Fibroblast of mammary gland (primary cell): ENCODE measurements at regions not wholly inside any gene's neighbourhood (a gene's known extent, or its start where the extent isn't known, plus 50 kb on each side); places are given as distances from the start of the nearest gene placed in this dataset.

ENCODE experiments used
- DNase-seq: peaks from one replicate; pipeline ENCODE4 v3.0.0-alpha.2; 2010; ENCODE audit warnings: low read depth
- H3K4me3 ChIP-seq: 2 replicates; pipeline ENCODE4 v1.5.1; 2011; ENCODE audit warnings: low read depth, mild to moderate bottlenecking, low read length, moderate library complexity; ENCODE audit not compliant: control insufficient read depth
- TF ChIP-seq, protein P1 (sequence below): conservative IDR thresholded peaks from 2 replicates; pipeline ENCODE4 v1.5.1; 2011; ENCODE audit warnings: low read depth, low read length, inconsistent platforms; ENCODE audit not compliant: control insufficient read depth, insufficient read depth

GRCh38 chr2:67216103-67216502 lies 181.0 kb upstream of the ETAA1 start:
- DNase-seq: no peak

DNA sequence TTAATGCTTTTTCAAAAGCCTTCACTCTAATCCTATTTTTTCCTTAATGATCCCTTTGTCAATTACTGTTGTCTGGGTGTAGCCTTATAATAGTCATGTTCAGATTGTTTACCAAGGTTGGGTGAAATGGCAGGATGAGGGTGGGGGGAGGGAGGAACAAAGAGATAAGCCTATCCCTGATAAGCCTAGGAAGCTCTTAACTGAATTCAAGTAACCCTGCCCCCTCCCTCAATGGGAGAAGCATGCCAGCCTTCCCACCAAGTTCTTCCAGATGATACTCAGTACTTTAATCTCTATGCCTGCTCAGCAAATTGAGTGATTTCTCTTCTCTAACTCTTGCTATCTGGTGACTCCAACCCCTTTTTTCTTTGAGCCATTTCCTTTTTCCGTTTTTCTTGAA lies 180.3 kb upstream of the ETAA1 start:
- H3K4me3 ChIP-seq: no peak overlapping the region
- TF ChIP-seq, protein P1, sequence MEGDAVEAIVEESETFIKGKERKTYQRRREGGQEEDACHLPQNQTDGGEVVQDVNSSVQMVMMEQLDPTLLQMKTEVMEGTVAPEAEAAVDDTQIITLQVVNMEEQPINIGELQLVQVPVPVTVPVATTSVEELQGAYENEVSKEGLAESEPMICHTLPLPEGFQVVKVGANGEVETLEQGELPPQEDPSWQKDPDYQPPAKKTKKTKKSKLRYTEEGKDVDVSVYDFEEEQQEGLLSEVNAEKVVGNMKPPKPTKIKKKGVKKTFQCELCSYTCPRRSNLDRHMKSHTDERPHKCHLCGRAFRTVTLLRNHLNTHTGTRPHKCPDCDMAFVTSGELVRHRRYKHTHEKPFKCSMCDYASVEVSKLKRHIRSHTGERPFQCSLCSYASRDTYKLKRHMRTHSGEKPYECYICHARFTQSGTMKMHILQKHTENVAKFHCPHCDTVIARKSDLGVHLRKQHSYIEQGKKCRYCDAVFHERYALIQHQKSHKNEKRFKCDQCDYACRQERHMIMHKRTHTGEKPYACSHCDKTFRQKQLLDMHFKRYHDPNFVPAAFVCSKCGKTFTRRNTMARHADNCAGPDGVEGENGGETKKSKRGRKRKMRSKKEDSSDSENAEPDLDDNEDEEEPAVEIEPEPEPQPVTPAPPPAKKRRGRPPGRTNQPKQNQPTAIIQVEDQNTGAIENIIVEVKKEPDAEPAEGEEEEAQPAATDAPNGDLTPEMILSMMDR: no peak
- no peak for DNase-seq

More at GRCh38 chr2:67216103-67216502, 181.0 kb upstream of the ETAA1 start:
- no peak overlapping the region for H3K4me3 ChIP-seq
- TF ChIP-seq, protein P1: no peak

- TF ChIP-seq, protein P1: no peak
- no peak overlapping the region for H3K4me3 ChIP-seq
- no peak for DNase-seq
These were observed 179.7 kb upstream of the ETAA1 start for GRCh38 chr2:67217398-67217797.

DNA sequence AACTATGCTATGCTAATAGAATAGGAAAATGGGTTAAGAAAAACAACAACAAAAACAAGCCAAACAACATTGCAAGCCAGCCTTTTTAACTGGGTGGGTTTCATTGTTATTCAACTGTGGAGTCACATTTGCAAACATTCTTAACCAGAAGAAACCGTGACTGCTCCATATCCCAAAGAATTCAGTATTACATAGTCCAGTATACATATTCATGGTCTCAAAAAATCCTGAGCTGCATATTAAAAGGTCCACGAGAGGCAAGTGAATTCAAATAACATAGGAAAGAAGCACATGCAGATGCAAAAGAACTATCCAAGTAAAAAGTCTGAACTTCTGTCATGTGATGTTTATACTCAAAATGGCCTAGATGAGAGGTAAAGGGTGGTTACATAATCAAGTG lies 179.1 kb upstream of the ETAA1 start:
- TF ChIP-seq, protein P1: no peak
- DNase-seq: no peak
- H3K4me3 ChIP-seq: no peak overlapping the region

- H3K4me3 ChIP-seq: no peak overlapping the region
- no peak for DNase-seq
- TF ChIP-seq, protein P1: no peak
These were observed 177.5 kb upstream of the ETAA1 start for GRCh38 chr2:67219651-67220050.

GRCh38 chr2:67221266-67221665 lies 175.9 kb upstream of the ETAA1 start:
- no peak overlapping the region for H3K4me3 ChIP-seq
- TF ChIP-seq, protein P1: no peak
- DNase-seq: no peak
